ENCODE measurements at regions not wholly inside any gene's neighbourhood (a gene's known extent, or its start where the extent isn't known, plus 50 kb on each side); places are given as distances from the start of the nearest gene placed in this dataset.

- TF ChIP-seq POLR2A (IDR thresholded peaks at IDR 0.05) = no peak
- TF ChIP-seq, protein P1, sequence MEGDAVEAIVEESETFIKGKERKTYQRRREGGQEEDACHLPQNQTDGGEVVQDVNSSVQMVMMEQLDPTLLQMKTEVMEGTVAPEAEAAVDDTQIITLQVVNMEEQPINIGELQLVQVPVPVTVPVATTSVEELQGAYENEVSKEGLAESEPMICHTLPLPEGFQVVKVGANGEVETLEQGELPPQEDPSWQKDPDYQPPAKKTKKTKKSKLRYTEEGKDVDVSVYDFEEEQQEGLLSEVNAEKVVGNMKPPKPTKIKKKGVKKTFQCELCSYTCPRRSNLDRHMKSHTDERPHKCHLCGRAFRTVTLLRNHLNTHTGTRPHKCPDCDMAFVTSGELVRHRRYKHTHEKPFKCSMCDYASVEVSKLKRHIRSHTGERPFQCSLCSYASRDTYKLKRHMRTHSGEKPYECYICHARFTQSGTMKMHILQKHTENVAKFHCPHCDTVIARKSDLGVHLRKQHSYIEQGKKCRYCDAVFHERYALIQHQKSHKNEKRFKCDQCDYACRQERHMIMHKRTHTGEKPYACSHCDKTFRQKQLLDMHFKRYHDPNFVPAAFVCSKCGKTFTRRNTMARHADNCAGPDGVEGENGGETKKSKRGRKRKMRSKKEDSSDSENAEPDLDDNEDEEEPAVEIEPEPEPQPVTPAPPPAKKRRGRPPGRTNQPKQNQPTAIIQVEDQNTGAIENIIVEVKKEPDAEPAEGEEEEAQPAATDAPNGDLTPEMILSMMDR (IDR thresholded peaks at IDR 0.05) = no peak
These were observed 461.3 kb upstream of the TECRL start for GRCh38 chr4:64870558-64870957.

Data from right lobe of liver (tissue), 4 donors.